ACC112 (cell line): ENCODE measurements at regions not wholly inside any gene's neighbourhood (a gene's known extent, or its start where the extent isn't known, plus 50 kb on each side); places are given as distances from the start of the nearest gene placed in this dataset.
"Not testable (repeated sequence)": the region's sequence is repeated elsewhere in the genome, so short reads cannot be mapped to it uniquely, and the experiment has no call there.

Experiments used
- H2AFZ ChIP-seq: fragments of 200-600 bp; sonication (generic); one replicate; pipeline ENCODE4 v1.6.0; 2017; ENCODE audit warnings: antibody characterized with exemption, low read length; ENCODE audit not compliant: unreplicated experiment
- H3K27ac ChIP-seq: fragments of 200-600 bp; sonication (generic); 2 replicates; pipeline ENCODE4 v1.5.1; 2014; ENCODE audit warnings: low read depth, mild to moderate bottlenecking, antibody characterized with exemption, low read length, moderate library complexity
- H3K27me3 ChIP-seq: fragments of 200-600 bp; sonication (generic); 2 replicates; pipeline ENCODE4 v1.6.1; 2014; ENCODE audit warnings: mild to moderate bottlenecking, antibody characterized with exemption, low read length, moderate library complexity, mixed read lengths; ENCODE audit not compliant: insufficient read depth
- H3K36me3 ChIP-seq: fragments of 200-600 bp; sonication (generic); 2 replicates; pipeline ENCODE4 v1.6.1; 2016; ENCODE audit warnings: mild to moderate bottlenecking, antibody characterized with exemption, low read length, moderate library complexity, mixed read lengths; ENCODE audit not compliant: insufficient read depth
- H3K4me1 ChIP-seq: fragments of 200-600 bp; sonication (generic); one replicate; pipeline ENCODE4 v1.6.1; 2016; ENCODE audit warnings: low read length, mixed read lengths; ENCODE audit not compliant: insufficient read depth, unreplicated experiment, control insufficient read depth
- H3K4me3 ChIP-seq: fragments of 200-600 bp; sonication (generic); 2 replicates; pipeline ENCODE4 v1.5.1; 2014; ENCODE audit warnings: mild to moderate bottlenecking, low read depth, low read length
- H3K79me2 ChIP-seq: fragments of 200-600 bp; sonication (generic); one replicate; pipeline ENCODE4 v1.6.0; 2016; ENCODE audit warnings: low read length; ENCODE audit not compliant: control insufficient read depth, unreplicated experiment, insufficient read depth

DNA sequence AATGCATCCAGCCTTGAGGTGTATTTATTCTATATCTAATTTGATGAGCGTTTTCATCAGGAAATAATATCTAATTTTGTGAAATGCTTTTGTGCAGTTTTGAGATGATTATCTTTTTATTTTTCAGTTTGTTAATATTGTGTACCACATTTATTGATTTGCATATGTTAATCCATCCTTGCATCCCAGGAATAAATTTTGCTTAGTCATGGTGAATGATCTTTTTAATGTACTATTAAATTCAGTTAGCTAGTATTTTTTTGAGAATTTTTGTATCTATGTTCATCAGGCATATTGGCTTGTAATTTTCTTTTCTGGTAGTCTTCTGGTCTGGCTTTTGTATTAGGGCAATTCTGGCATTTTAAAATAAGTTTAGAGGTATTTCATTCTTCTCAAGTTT, 697.5 kb upstream of the ADGRL4 start:
- Histone ChIP-seq H2AFZ (no peak overlapping the region), H3K36me3 (no peaks in the 10 kb centered on the region), H3K27ac (no peak overlapping the region), H3K27me3 (no peaks in the 10 kb centered on the region), H3K4me3 (no peak overlapping the region), H3K79me2 (no peaks in the 10 kb centered on the region), H3K4me1 (no peaks in the 10 kb centered on the region)

DNA sequence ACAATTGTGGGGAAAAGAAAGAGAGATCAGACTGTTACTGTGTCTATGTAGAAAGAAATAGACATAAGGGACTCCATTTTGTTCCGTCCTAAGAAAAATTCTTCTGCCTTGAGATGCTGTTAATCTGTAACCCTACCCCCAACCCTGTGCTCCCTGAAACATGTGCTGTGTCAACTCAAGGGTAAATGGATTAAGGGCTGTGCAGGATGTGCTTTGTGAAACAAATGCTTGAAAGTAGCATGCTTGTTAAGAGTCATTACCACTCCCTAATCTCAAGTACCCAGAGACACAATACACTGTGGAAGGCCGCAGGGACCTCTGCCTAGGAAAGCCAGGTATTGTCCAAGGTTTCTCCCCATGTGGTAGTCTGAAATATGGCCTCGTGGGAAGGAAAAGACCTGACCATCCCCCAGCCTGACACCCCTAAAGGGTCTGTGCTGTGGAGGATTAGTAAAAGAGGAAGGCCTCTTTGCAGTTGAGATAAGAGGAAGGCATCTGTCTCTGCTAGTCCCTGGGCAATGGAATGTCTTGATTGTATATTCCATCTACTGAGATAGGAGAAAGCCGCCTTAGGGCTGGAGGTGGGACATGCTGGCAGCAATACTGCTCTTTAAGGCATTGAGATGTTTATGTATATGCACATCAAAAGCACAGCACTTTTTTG, 695.9 kb upstream of the ADGRL4 start:
- H3K36me3 ChIP-seq, H3K79me2 ChIP-seq, H2AFZ ChIP-seq, H3K4me1 ChIP-seq, H3K4me3 ChIP-seq, H3K27ac ChIP-seq, H3K27me3 ChIP-seq: not testable (repeated sequence)

DNA sequence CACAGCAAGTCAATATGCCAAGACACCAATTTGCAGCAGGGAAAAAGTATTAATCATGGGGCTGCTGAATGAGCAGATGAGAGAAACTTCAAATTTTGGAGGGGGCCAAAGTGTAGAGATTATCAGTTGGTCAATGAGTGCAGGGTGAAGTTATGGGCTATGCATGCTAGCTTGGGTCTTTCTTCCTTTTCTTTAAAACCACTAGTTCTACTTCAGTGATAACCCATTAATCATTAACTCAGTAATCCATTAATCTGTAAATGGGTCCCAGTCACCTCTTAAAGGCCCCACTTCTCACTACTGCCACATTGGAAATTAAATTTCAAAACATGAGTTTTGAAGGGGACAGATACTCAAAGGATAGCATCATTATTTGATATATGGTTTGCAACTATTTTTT, 688.6 kb upstream of the ADGRL4 start:
- H3K36me3 ChIP-seq = no peaks in the 10 kb centered on the region
- H3K27ac ChIP-seq = no peak overlapping the region
- no peak overlapping the region for H2AFZ ChIP-seq
- no peaks in the 10 kb centered on the region for H3K4me1 ChIP-seq
- no peaks in the 10 kb centered on the region for H3K79me2 ChIP-seq
- H3K27me3 ChIP-seq = no peaks in the 10 kb centered on the region
- H3K4me3 ChIP-seq = no peak overlapping the region

DNA sequence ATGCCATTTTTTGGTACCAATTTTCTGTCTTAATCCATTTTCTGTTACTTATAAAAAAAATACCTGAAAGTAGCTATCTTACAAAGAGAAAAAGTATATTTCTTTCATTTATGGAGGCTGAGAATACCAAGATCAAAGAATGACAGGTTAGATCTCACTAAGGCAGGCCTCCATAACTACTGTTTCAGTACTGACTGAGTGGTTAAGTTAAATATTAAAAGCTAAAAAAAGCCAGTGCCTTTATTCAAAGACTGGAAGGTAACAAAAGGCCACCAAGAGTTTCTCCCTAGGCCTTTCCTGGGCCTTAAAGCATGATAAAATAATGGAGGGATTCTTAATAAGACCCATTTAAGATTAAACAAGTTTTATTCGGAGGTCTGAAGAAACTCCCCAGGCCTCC, 687.7 kb upstream of the ADGRL4 start:
- Histone ChIP-seq H3K27ac (no peak overlapping the region), H3K4me1 (no peaks in the 10 kb centered on the region), H3K27me3 (no peaks in the 10 kb centered on the region), H3K4me3 (no peak overlapping the region), H2AFZ (no peak overlapping the region), H3K79me2 (no peaks in the 10 kb centered on the region), H3K36me3 (no peaks in the 10 kb centered on the region)

DNA sequence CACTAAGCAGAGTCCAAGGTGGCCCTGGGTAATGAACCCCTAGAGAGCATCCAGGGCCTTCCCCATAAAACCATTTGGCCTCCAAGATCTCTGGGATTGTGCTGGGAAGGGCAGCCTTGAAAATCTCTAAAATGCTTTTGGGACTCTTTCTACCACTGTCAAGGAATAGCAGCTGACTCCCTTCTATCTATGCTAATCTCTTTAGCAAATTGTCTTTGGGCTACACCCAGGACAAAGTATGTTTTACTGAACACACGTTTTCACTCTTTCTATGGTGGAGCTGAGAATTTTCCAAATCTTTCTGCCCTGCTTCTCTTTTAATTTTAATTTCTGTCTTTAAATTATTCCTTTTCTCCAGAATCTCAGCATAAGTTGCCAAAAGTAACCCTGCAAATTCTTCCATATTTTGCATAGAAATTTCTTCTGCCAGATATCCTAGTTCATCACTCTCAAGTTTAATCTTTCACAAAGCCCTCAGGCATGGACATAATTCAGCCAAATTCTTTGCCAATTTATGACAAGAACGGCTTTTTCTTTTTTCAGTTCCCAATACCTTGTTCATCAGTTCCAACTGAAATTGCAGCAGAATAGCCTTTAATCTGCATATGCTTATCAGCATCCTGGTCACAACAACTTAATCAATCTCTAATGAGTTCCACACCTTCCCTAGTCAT, 687.0 kb upstream of the ADGRL4 start:
- H2AFZ ChIP-seq = no peak overlapping the region
- no peak overlapping the region for H3K27ac ChIP-seq
- no peaks in the 10 kb centered on the region for H3K27me3 ChIP-seq
- H3K4me3 ChIP-seq = no peak overlapping the region
- no peaks in the 10 kb centered on the region for H3K36me3 ChIP-seq
- no peaks in the 10 kb centered on the region for H3K79me2 ChIP-seq
- H3K4me1 ChIP-seq = no peaks in the 10 kb centered on the region

DNA sequence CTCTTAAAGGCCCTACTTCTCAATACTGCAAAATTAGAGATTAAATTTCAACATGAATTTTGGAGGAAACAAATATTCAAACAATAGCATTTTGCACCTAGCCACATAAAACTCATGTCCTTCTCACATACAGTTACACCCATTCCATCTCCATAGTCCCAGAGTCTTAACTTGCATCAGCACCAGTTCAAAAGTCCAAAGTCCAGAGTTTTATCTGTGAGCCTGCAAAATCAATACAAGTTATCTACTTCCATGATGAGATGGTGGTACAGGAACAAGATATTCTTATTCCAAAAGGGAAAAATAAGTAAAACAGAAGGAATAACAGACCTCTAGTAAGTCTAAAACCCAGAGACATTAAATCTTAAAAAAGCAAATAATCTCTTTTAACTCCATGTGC, 686.0 kb upstream of the ADGRL4 start:
- no peaks in the 10 kb centered on the region for H3K4me1 ChIP-seq
- no peaks in the 10 kb centered on the region for H3K36me3 ChIP-seq
- no peak overlapping the region for H2AFZ ChIP-seq
- H3K4me3 ChIP-seq = no peak overlapping the region
- no peak overlapping the region for H3K27ac ChIP-seq
- no peaks in the 10 kb centered on the region for H3K79me2 ChIP-seq
- no peaks in the 10 kb centered on the region for H3K27me3 ChIP-seq

DNA sequence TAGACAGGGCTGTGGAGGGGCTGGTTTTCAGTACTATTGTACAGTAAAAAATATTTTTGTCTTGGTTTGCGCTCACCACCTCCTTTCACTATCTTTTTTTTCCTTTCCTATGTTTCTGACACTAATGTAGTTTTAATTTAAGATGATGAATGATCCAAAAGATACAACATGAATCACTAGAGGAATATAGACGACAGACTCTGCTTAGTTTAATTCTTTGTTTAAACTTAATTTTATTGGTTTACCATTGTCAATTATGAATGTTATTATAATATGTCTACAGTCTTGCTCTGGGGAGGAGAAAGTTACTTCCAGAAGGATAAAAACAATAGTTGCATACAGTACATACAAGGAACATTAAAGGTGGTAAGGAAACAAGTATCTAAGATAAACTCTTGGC, 682.4 kb upstream of the ADGRL4 start:
- H3K36me3 ChIP-seq = no peaks in the 10 kb centered on the region
- H3K27me3 ChIP-seq = no peaks in the 10 kb centered on the region
- H3K27ac ChIP-seq = no peak overlapping the region
- H2AFZ ChIP-seq = no peak overlapping the region
- no peak overlapping the region for H3K4me3 ChIP-seq
- H3K79me2 ChIP-seq = no peaks in the 10 kb centered on the region
- H3K4me1 ChIP-seq = no peaks in the 10 kb centered on the region

DNA sequence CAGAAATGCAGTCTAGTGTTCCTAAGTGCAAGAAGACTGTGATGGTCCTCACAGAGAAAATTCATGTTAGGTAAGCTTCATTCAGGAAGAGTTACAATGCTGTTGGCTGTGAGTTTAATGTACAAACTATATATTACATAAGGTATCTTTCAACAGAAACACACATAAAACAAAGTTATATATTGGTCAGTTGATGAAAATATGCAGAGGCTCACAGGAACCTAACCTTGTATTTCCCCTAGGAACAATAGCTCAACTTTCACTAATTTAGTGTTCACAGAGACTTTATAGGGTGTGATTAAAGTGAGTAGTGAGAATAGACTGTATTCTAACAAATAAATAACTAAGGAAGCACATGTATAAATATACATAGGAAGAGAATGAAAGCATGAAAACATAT, 676.9 kb upstream of the ADGRL4 start:
- Histone ChIP-seq H3K36me3 (no peaks in the 10 kb centered on the region), H3K4me3 (no peak overlapping the region), H2AFZ (no peak overlapping the region), H3K79me2 (no peaks in the 10 kb centered on the region), H3K27ac (no peak overlapping the region), H3K27me3 (no peaks in the 10 kb centered on the region), H3K4me1 (no peaks in the 10 kb centered on the region)

DNA sequence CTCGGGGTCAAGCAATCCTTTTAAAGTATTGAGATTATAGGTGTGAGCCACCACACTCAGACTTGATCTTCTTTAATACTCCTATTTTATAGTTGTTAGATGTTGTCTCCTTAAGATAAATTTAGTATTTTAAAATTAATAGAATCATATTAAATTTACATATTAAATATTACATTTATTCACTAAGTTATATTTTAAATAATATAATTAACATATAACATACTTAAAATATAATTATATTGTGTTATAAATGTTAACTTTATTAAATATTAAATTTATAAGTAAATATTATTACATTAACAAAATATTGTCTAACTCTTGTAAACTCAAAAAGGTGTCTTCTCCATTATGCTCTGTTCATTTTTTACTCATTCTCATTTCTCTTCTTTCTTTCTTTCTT, 675.9 kb upstream of the ADGRL4 start:
- no peaks in the 10 kb centered on the region for H3K4me1 ChIP-seq
- H3K79me2 ChIP-seq = no peaks in the 10 kb centered on the region
- H3K27me3 ChIP-seq = no peaks in the 10 kb centered on the region
- no peak overlapping the region for H3K4me3 ChIP-seq
- no peak overlapping the region for H2AFZ ChIP-seq
- H3K27ac ChIP-seq = no peak overlapping the region
- H3K36me3 ChIP-seq = no peaks in the 10 kb centered on the region

DNA sequence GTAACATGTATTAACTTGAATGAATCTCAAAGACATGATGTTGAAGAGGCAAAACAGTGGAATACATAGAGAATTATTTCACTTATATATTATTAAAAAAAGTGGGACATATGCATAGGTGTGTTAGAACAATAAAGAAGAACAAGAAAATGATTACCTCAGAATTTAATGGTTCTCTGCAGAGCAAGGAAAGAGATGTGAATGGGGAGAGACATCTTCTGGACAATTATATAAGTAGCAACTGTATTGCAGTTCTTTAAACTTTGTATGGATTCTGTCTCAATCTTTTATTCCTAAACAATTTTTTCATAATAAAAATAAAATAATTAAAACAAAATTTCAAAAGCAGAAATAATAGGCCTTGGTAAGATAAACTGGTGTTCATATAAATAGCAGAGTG, 674.9 kb upstream of the ADGRL4 start:
- Histone ChIP-seq H3K36me3 (no peaks in the 10 kb centered on the region), H3K27ac (no peak overlapping the region), H2AFZ (no peak overlapping the region), H3K4me1 (no peaks in the 10 kb centered on the region), H3K79me2 (no peaks in the 10 kb centered on the region), H3K4me3 (no peak overlapping the region), H3K27me3 (no peaks in the 10 kb centered on the region)

DNA sequence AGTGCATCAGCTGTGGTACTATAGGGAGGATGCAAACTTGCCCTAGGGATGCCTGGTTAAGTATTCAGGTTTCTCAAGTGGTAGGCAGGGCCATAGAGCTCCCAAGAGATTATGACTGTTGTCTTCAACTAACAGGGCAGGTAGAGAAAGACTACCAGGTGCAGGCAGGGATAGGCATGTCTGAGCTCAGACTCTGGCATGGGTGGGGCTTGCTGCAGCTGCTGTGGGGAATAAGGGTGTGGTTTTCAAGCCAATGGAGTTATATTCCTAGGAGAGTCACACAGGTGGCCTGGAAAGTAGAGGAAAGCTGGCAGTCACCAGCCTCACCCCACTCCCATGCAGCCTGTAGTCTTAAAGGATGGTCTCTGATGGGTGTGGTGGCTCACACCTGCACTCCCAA, 673.4 kb upstream of the ADGRL4 start:
- no peaks in the 10 kb centered on the region for H3K79me2 ChIP-seq
- no peak overlapping the region for H3K4me3 ChIP-seq
- no peak overlapping the region for H2AFZ ChIP-seq

More for the DNA sequence above, 673.4 kb upstream of the ADGRL4 start:
- Histone ChIP-seq H3K36me3 (no peaks in the 10 kb centered on the region), H3K4me1 (no peaks in the 10 kb centered on the region), H3K27ac (no peak overlapping the region), H3K27me3 (no peaks in the 10 kb centered on the region)
